GM12878 (cell line): ENCODE measurements at regions not wholly inside any gene's neighbourhood (a gene's known extent, or its start where the extent isn't known, plus 50 kb on each side); places are given as distances from the start of the nearest gene placed in this dataset.

Experiments
- ASH2L ChIP-seq: fragments of 300-600, 200-600 bp; sonication (generic); IDR thresholded peaks from 2 replicates; pipeline ENCODE4 v1.6.1; 2017; ENCODE audit warnings: low read depth, mild to moderate bottlenecking, borderline replicate concordance
- EP300 ChIP-seq, 2 experiments: fragments of 150-350 bp in 1 of 2; IDR thresholded peaks; 2 replicates each; pipeline ENCODE4 v1.6.1; 2011 to 2012; ENCODE audit warnings: low read depth in 2 of 2, low read length in 2 of 2, borderline replicate concordance in 1 of 2, improper control_type of control experiment in 1 of 2, inconsistent platforms in 1 of 2; ENCODE audit not compliant: control insufficient read depth in 1 of 2
- HDAC2 ChIP-seq: fragments of 200-600 bp; sonication (generic); IDR thresholded peaks from 2 replicates; pipeline ENCODE4 v1.6.1; 2017
- JUNB ChIP-seq: IDR thresholded peaks from 2 replicates; pipeline ENCODE4 v1.6.1; 2016; ENCODE audit warnings: antibody characterized with exemption, mild to moderate bottlenecking
- POLR2AphosphoS2 ChIP-seq: IDR thresholded peaks from 2 replicates; pipeline ENCODE4 v1.6.1; 2011; ENCODE audit warnings: low read depth, mild to moderate bottlenecking, low read length, improper control_type of control experiment, moderate library complexity
- SREBF2 ChIP-seq: IDR thresholded peaks from 2 replicates; pipeline ENCODE4 v1.6.1; 2012; ENCODE audit warnings: mild to moderate bottlenecking, low read length
- TAF1 ChIP-seq: IDR thresholded peaks from 2 replicates; pipeline ENCODE4 v1.6.1; 2011; ENCODE audit warnings: mild to moderate bottlenecking, low read depth, low read length, borderline replicate concordance
- WRNIP1 ChIP-seq: IDR thresholded peaks from 2 replicates; pipeline ENCODE4 v1.6.1; 2011; ENCODE audit warnings: low read depth, low read length, improper control_type of control experiment, borderline replicate concordance
- TF ChIP-seq, protein P1 (sequence below), 3 experiments: IDR thresholded peaks in 2 of 3; conservative IDR thresholded peaks in 1 of 3; 2 replicates each; pipeline ENCODE4 v1.5.1; 2011; ENCODE audit warnings: low read depth in 3 of 3, low read length in 3 of 3, mild to moderate bottlenecking in 3 of 3, control low read depth in 2 of 3, moderate library complexity in 2 of 3, inconsistent platforms in 1 of 3, mixed read lengths in 1 of 3; ENCODE audit not compliant: control insufficient read depth in 2 of 3, insufficient read depth in 1 of 3; ENCODE audit errors: extremely low read depth in 1 of 3
- TF ChIP-seq, protein P2 (sequence below): fragments of 450-650 bp; IDR thresholded peaks from 2 replicates; pipeline ENCODE4 v1.6.1; 2017; ENCODE audit warnings: antibody characterized with exemption, mild to moderate bottlenecking, moderate library complexity
- TF ChIP-seq, protein P3 (sequence below): IDR thresholded peaks from 2 replicates; pipeline ENCODE4 v1.6.1; 2011; ENCODE audit warnings: borderline replicate concordance, low read depth, mild to moderate bottlenecking, moderate library complexity, low read length; ENCODE audit not compliant: insufficient read depth, poor library complexity, severe bottlenecking

DNA sequence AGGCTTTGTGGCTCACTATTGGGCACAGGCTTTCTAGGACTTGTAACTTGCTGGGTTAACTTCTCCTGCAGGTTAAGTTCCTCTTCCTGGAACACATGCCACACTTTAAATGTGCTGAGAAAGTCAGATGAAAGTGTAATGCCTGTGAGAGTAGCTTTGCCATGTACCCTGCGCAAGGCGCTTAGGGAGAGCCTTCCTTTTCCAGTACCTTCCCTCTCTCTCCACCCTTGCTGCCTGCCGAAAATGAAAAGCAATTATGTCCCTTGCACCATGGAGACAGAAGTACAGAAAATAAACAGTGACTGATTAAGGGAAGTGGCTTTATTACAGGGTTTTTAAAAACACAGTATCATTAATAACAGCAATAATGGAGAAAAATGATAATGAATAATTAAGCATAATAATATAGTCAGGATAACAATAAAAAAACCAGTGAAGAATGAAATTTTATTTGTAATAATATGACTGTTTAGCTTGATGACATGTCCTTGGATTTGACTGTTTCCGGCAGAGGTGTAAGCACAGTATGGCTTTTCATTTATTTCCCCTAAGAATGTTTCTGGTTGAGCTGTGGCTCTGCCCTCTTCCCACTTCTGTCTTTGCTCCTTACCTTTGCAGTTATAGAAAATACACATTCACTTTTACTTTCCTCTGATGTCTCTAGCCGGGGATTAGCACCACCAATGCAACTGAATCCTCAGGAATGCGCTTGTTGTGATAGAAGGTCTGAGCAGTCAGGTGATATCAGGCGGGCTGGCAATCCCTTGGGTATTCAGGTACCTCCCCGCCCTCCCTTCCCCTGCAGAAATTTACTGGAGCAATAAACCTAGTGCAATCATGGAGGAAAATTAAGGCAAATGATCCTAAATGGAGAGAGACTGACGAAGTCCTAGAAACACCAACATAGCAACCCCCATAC lies 472.3 kb upstream of the CITED2 start (continued):
- no peak for TF ChIP-seq POLR2AphosphoS2
- no peak for TF ChIP-seq EP300 (IDR thresholded peaks at IDR 0.05; ENCODE audit: borderline replicate concordance in 1 of 2, control insufficient read depth in 1 of 2, low read depth in 2 of 2, low read length in 2 of 2)
- TF ChIP-seq JUNB, result no peak
- TF ChIP-seq ASH2L, result no peak
- TF ChIP-seq, protein P1, sequence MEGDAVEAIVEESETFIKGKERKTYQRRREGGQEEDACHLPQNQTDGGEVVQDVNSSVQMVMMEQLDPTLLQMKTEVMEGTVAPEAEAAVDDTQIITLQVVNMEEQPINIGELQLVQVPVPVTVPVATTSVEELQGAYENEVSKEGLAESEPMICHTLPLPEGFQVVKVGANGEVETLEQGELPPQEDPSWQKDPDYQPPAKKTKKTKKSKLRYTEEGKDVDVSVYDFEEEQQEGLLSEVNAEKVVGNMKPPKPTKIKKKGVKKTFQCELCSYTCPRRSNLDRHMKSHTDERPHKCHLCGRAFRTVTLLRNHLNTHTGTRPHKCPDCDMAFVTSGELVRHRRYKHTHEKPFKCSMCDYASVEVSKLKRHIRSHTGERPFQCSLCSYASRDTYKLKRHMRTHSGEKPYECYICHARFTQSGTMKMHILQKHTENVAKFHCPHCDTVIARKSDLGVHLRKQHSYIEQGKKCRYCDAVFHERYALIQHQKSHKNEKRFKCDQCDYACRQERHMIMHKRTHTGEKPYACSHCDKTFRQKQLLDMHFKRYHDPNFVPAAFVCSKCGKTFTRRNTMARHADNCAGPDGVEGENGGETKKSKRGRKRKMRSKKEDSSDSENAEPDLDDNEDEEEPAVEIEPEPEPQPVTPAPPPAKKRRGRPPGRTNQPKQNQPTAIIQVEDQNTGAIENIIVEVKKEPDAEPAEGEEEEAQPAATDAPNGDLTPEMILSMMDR (IDR thresholded peaks at IDR 0.05 in 2 of 3, conservative IDR thresholded peaks at IDR 0.05 in 1 of 3; ENCODE audit: control insufficient read depth in 2 of 3, extremely low read depth in 1 of 3, insufficient read depth in 1 of 3, low read depth in 3 of 3, low read length in 3 of 3), result no peak
- TF ChIP-seq SREBF2, result no peak
- TF ChIP-seq WRNIP1, result no peak
- no peak for TF ChIP-seq HDAC2
- TF ChIP-seq, protein P2, sequence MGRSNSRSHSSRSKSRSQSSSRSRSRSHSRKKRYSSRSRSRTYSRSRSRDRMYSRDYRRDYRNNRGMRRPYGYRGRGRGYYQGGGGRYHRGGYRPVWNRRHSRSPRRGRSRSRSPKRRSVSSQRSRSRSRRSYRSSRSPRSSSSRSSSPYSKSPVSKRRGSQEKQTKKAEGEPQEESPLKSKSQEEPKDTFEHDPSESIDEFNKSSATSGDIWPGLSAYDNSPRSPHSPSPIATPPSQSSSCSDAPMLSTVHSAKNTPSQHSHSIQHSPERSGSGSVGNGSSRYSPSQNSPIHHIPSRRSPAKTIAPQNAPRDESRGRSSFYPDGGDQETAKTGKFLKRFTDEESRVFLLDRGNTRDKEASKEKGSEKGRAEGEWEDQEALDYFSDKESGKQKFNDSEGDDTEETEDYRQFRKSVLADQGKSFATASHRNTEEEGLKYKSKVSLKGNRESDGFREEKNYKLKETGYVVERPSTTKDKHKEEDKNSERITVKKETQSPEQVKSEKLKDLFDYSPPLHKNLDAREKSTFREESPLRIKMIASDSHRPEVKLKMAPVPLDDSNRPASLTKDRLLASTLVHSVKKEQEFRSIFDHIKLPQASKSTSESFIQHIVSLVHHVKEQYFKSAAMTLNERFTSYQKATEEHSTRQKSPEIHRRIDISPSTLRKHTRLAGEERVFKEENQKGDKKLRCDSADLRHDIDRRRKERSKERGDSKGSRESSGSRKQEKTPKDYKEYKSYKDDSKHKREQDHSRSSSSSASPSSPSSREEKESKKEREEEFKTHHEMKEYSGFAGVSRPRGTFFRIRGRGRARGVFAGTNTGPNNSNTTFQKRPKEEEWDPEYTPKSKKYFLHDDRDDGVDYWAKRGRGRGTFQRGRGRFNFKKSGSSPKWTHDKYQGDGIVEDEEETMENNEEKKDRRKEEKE, result no peak
- no peak for TF ChIP-seq TAF1
- TF ChIP-seq, protein P3, sequence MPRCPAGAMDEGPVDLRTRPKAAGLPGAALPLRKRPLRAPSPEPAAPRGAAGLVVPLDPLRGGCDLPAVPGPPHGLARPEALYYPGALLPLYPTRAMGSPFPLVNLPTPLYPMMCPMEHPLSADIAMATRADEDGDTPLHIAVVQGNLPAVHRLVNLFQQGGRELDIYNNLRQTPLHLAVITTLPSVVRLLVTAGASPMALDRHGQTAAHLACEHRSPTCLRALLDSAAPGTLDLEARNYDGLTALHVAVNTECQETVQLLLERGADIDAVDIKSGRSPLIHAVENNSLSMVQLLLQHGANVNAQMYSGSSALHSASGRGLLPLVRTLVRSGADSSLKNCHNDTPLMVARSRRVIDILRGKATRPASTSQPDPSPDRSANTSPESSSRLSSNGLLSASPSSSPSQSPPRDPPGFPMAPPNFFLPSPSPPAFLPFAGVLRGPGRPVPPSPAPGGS, result no peak
